ENCODE measurements at regions not wholly inside any gene's neighbourhood (a gene's known extent, or its start where the extent isn't known, plus 50 kb on each side); places are given as distances from the start of the nearest gene placed in this dataset.

DNA sequence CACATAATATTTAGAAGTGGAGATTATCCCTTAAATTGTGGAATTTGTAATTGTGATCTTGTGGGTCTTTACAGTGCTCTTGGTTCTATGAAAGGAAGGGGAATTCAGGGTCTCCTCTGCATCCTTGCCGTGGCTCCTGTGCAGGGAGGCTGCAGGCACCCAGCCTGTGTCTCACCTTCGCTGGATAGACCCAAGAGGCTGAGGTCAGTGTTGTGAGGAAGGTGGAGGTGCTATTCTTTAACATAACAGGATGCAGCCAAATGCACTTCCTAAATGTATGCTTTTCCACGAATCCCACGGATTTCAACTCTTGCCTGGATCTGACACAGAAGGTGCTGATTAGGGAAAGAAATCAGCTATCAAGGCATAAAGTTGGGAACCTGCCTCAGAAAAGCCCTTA, 69.5 kb downstream of the TMEM18 start:
- TF ChIP-seq, protein P1, sequence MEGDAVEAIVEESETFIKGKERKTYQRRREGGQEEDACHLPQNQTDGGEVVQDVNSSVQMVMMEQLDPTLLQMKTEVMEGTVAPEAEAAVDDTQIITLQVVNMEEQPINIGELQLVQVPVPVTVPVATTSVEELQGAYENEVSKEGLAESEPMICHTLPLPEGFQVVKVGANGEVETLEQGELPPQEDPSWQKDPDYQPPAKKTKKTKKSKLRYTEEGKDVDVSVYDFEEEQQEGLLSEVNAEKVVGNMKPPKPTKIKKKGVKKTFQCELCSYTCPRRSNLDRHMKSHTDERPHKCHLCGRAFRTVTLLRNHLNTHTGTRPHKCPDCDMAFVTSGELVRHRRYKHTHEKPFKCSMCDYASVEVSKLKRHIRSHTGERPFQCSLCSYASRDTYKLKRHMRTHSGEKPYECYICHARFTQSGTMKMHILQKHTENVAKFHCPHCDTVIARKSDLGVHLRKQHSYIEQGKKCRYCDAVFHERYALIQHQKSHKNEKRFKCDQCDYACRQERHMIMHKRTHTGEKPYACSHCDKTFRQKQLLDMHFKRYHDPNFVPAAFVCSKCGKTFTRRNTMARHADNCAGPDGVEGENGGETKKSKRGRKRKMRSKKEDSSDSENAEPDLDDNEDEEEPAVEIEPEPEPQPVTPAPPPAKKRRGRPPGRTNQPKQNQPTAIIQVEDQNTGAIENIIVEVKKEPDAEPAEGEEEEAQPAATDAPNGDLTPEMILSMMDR (IDR thresholded peaks at IDR 0.05) = no peak
- no peak for TF ChIP-seq POLR2A (IDR thresholded peaks at IDR 0.05)

Data from body of pancreas (tissue), 4 donors.